C4-2B (cell line): ENCODE measurements at regions not wholly inside any gene's neighbourhood (a gene's known extent, or its start where the extent isn't known, plus 50 kb on each side); places are given as distances from the start of the nearest gene placed in this dataset.
A peak's percentile ranks its signal among the peaks of the same experiment; 100 is the strongest.

Experiments used
- H3K27ac ChIP-seq: fragments of 450-650 bp; 2 replicates; pipeline ENCODE4 v1.5.1; 2017
- ZFX ChIP-seq: fragments of 450-650 bp; IDR thresholded peaks from 2 replicates; pipeline ENCODE4 v1.6.1; 2017
- TF ChIP-seq, protein P1 (sequence below): fragments of 450-650 bp; conservative IDR thresholded peaks from 2 replicates; pipeline ENCODE4 v1.5.1; 2017; ENCODE audit warnings: mild to moderate bottlenecking

DNA sequence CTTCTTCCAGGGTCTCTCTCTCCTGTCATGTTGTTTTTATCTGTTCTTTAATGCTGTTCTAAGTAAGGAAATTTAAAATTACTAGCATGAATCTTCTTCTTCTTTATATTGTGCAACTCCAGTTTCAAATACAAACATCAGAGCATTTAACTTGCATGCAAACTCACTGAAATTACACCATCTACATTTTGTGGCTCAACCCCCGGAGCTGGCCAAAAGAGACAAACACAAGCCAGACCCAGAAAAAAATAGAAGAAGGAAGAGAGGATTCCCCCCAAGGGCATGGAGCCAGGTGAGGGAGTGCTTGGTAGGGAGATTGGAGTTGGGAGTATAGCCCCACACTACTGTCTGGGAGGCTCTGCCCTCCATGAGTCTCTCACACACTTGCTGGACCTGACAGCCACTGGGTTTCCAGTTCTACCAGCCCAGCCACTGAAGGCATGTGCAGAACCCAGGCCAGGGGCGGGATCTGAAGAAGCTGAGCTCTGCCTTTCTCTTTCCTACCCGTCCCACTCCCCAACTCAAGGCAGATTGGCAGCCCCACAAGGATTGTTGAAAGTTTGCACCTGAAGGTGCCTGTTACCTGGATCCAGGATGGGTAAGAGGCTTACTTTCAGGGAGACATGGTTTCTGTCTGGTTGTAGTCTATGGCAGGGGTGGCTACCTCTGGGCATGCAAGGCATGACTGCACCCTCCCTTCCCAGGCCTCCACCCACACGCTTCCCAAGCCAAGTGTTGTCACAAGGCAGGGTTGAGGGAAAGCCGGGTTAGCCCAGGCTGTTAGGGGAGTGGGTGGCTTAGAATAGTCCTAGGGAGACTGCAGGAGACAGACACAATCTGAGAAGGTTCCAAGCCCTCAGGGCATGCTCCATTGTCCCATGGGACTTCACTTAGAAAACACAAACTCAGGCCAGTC lies 297.2 kb downstream of the TGFB2 start:
- H3K27ac ChIP-seq = peak overlapping the region; percentile 0; the same call in 1 of the 2 replicates
- no peak for TF ChIP-seq ZFX
- TF ChIP-seq, protein P1, sequence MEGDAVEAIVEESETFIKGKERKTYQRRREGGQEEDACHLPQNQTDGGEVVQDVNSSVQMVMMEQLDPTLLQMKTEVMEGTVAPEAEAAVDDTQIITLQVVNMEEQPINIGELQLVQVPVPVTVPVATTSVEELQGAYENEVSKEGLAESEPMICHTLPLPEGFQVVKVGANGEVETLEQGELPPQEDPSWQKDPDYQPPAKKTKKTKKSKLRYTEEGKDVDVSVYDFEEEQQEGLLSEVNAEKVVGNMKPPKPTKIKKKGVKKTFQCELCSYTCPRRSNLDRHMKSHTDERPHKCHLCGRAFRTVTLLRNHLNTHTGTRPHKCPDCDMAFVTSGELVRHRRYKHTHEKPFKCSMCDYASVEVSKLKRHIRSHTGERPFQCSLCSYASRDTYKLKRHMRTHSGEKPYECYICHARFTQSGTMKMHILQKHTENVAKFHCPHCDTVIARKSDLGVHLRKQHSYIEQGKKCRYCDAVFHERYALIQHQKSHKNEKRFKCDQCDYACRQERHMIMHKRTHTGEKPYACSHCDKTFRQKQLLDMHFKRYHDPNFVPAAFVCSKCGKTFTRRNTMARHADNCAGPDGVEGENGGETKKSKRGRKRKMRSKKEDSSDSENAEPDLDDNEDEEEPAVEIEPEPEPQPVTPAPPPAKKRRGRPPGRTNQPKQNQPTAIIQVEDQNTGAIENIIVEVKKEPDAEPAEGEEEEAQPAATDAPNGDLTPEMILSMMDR = no peak

DNA sequence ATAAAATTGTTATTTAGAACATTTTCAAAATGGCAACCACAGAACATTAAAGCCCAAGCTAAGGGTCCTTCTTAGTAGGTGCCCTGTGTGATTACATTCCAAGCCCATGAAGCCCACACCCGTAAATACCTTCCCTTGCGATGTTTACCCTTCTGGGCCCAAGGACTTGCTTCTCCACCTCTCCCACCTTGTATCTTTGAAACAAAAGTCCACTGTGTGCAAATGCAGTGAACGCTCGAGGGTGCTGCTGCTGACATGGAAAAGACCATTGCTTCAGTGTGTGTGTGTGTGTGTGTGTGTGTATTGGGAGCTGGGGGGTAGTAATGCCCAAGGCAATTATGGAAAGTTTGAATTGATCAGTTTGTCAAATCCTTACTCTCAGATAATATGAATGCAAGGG lies 298.1 kb downstream of the TGFB2 start:
- TF ChIP-seq, protein P1 = no peak
- TF ChIP-seq ZFX = no peak
- no peak overlapping the region for H3K27ac ChIP-seq

DNA sequence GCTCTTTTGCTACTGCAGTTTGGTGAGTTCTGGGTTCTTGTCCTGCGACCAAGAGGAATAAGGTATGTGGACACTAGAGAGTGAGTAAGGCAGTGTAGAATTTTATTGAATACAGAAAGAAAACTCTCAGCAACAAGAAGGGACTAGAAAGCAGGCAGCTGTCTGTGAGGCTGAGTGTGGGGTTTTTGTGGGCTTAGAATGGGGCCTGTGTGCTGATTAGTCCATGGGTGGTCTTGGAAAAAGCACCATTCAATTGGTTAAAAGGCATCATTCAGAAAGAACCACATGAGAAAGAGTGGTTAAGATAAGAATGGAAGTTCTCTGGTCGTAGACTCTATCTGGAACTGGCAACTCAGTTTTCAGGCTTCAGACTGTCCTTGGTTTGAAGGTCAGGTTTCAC lies 298.8 kb downstream of the TGFB2 start:
- no peak overlapping the region; the same call in 1 of the 2 replicates for H3K27ac ChIP-seq
- no peak for TF ChIP-seq ZFX
- TF ChIP-seq, protein P1 = no peak

DNA sequence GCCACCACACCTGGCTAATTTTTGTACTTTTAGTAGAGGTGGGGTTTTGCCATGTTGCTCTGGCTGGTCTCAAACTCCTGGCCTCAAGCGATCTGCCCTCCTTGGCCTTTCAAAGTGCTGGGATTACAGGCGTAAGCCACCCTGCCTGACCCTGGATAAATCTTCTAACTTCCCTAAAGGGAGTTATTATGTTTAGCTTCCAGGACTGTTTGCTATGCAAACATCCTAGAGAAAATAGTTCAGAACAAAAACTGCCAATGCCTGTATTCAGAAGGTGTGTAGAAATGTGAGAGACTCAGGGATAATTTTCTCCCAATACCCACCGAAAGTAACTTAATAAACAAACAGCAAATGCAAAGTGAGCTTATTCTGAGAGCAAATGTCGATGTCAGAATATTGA lies 301.2 kb downstream of the TGFB2 start:
- no peak for TF ChIP-seq ZFX
- TF ChIP-seq, protein P1 = no peak
- H3K27ac ChIP-seq = peak overlapping the region; percentile 95

DNA sequence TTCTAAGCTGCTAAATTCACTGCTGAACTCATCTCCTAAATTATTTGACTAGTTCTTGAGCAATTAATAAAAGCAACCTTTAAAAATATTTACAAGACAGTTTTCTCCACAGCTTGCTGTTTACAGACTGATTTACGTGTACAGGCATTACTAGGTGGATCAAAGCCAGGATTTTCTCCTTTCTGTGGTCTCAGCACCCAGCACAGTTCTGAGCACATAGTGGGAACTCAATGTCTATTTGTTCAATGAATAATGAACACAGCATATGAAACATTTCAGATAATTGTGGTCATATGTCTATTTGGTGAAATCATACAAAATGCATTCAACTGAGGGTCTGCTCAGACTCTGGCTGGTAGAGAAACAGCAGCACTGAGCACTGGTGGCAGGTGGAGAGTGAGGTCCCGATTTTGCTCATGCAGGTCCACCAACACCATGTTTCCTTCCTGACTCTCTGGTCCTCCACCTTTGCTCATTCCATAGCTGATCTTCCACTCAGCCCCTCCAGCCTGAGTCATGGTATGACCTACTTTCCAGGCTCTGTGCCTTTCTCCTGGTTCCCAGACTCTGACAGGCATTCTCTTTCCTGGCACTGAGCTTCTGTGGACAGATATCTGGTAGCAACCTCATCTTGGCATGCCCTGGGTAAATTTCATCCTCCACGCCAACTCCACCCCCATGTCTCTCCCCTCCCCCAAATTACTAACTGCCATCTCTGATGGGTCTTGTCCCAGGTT lies 311.3 kb downstream of the TGFB2 start:
- H3K27ac ChIP-seq = peak overlapping the region; percentile 28; the same call in 1 of the 2 replicates
- no peak for TF ChIP-seq ZFX
- TF ChIP-seq, protein P1 = no peak

DNA sequence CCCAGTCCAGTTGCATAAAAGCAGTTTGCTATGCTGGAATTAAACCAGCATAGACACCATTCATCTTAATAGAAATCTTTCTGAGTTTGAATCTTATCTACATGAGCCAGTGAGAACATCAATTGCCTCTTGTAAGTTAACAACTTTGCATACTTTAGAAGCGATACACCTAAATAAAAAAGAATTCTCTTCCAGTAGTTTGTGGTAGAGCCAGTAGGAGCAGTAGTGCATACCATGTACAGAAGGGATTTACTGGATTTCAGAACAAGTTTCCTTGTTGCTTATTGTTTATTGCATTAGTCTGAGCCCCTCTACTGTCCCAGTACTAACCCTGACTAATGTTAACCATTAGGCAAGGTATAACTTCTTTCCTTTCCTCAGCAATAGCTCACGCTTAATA lies 313.1 kb downstream of the TGFB2 start:
- TF ChIP-seq, protein P1 = no peak
- no peak for TF ChIP-seq ZFX
- no peak overlapping the region for H3K27ac ChIP-seq

DNA sequence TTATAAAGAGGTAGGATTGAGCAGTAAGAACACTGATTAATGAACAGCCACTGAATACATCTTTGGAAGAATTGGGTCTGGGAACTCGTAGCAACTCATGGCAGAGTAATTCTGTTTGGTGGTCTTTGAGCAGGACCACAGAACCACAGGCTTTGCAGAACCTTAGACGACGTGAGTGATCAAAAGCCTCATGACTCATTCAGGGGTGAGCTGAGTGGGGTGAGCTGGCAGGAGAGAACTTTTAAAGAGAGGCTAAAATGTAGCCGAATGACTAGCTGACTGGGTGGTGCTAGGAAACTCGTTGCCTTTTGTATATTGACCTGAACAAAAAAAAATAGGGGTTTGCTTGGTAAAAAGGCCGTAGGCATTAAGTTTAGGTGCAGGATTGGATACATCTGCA lies 313.8 kb downstream of the TGFB2 start:
- TF ChIP-seq, protein P1 = no peak
- no peak for TF ChIP-seq ZFX
- H3K27ac ChIP-seq = no peak overlapping the region
